ENCODE measurements at regions not wholly inside any gene's neighbourhood (a gene's known extent, or its start where the extent isn't known, plus 50 kb on each side); places are given as distances from the start of the nearest gene placed in this dataset.
A peak's percentile ranks its signal among the peaks of the same experiment; 100 is the strongest.
"Not testable (repeated sequence)": the region's sequence is repeated elsewhere in the genome, so short reads cannot be mapped to it uniquely, and the experiment has no call there.

DNA sequence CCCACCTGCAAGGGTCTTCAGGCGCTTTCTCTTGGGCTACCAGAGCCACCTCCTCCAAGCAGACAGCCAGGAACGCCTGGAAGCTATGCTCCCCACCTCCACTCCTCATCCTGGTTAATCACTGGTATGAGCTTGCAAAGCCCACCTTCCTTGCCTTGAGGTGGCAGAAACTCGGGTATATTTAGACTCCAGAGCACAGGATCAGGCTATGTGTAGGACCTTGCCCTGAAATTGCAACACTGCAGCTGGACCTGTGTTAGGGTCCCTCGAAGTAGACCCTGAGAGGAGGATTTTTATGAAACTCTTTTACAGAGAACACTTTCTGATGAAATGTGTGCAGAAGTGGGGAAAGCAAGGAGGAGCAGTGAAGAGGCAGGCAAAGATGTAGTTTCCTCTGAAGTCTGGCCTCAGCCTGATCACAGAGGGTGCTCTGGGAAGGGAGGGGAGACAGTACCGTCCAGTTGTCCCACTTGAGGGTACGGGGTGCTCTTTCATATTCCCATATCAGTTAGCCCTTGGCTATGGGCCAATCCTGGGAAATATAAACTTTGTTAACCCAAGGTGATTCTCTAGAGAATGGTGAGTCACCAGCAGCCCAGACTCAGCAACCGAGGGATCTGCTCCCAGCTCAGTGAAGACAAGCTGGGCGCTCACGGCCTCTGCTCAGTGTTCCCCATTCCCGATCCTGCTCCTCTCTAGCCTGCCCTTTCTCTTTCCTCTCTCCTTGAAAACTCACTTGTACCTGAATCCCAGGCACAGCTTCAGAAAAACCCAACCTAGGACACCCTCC is 157.9 kb downstream of the UQCRFS1 start:
- DNase-seq (ENCODE audit: low spot score) = no peak

DNA sequence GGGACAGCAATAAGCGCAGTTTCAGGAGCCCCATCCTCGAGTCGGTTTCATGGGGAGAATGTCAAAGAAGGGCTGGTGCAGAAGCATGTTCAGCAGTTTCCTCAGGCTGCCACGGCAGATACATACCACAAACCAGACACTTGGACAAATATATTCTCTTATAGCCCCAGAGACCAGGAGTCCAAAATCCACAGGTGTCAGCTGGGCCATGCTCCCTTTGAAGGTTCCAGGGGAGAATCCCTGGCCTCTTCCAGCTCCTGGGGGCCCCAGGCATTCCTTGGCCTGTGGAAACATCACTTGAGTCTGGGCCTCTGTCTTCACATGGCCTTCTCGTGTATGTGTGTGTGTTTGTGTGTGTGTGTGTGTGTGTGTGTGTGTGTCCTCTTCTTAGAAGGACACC is 164.1 kb downstream of the UQCRFS1 start:
- no peak for DNase-seq (ENCODE audit: low spot score)

DNA sequence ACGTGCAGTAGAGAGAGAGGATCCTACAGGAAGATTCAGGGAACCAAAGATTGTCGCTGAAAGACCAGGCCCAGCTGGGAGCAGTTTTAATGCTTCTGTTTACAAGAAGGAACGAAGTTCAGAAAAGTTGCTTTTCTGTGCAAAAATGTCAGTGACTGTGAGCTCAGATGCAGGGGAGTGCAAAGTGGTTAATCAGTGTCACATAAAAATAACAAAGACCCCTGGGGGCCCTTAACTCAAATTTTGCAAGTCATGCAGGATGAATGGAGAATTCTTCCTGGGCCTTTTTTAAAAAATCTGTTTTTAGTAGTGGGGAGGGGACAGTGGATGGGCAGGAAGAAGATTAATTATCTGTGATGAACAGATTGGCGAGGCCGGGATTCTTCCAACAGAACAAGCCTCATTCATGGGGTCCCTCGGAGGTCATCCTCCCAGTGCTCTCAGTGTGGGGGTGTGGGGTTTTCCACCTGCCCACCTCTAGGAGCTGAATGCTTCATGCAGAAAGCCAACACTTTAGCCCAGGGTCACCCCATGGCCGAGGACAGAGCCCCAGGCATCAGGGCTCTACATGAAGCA is 167.2 kb downstream of the UQCRFS1 start:
- DNase-seq (ENCODE audit: low spot score) = no peak

DNA sequence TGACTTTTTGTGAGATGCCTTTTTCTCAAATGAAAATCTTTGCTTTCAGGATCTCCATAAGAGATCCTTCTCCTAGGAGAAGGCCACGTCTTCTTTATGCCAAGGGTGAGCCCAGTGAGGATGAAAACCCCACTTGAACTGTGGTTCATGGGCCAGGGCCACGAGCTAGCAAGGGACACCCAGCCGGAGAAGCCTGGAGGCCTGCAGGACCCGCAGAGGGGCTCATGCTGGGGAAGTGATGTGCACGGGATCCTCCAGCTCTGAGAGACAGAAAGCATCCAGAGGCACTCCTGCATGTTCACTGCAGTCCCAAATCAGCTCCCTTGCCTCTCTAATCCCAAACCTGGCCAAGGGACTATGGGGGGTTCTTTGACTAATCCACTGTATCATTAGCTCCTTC is 168.9 kb downstream of the UQCRFS1 start:
- DNase-seq (ENCODE audit: low spot score) = no peak

DNA sequence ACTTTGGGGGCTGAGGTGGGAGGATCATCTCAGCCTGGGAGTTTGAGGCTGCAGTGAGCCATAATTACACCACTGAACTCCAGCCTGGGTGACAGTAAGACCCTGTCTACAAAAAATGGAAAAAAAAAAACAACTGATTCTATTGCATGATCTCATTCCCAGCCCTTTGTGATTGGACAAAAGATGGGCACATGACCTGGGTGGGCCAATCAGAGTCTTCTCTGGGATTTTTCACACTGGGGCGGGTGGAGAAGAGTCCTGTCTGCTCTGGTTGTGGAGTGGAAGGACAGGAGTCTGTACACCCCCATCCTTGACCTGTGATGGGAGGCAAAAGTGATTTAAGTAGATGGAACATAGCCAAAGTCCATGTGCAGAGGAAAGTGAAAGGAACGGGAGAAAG is 170.5 kb downstream of the UQCRFS1 start:
- no peak for DNase-seq (ENCODE audit: low spot score)

DNA sequence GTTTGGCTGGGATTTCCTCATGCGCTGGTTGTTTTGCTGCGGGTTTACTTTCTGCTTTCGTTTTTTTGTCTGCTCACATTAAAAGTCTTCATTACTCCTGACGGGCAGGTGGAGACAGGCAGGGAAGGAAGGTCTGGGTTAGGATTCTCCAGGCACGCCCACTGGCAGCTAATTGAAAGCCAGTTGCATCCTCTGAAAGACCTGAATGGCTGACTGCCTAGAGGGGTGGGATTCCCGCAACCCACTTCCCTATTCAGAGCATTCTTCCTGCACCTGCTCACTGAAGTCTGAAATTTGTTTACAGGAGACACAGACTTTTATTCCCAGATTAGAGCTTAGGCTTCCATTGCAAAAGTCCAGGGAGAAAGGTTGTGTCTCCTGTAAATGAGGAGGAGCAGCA is 172.0 kb downstream of the UQCRFS1 start:
- no peak for DNase-seq (ENCODE audit: low spot score)

DNA sequence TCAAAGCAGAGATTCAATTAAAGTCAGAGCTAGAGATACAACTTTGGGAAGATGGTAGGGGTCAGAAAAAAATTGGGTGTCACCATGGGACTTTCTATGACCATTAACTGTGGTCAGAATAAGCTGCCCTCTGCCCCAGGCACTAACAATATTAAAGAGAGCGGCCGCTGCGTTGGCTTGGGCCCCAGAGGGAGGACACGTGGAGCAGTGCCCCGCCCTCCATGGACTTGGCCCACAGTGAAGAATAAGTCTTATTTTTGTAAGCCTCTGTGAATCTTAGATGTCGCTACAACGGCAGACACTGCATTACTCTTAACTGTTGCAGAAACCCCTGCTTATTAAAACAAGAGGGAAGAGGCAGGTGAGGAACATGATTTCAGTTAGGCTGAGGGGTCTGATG is 172.7 kb downstream of the UQCRFS1 start:
- DNase-seq (ENCODE audit: low spot score) = peak; percentile 11

DNA sequence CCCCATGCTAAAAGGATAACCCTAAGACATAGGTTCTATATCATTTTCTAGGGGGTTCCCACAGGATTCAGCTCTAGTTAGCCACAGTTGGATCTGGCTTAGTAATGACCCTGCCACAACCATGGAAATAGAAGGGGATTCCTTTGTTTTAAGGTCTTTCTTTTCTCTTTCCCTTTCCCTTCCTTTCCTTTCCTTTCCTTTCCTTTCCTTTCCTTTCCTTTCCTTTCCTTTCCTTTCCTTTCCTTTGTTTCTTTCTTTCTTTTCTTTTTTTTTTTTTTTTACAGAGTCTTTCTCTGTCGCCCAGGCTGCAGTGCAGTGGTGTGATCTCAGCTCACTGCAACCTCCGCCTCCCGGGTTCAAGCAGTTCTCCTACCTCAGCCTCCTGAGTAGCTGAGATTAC is 173.9 kb downstream of the UQCRFS1 start:
- DNase-seq (ENCODE audit: low spot score) = not testable (repeated sequence)

DNA sequence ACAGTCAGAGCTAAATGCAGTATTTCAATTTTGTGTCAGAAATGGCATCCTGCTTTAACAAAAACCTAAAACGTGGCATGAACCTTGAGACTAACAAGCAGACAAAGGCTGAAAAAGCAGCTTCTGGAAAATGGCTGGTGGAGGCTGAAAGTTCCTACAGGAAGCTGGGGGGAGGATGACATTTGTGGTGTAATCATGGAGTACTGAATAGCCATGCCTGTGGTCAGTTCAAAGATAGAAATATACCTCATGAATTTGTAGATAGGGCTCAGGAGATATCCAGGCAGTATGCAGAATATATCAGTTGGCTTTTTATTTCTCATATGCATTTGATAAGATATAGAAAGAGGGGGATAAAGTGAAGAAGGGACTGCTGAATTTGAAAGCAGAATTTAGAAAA is 181.7 kb downstream of the UQCRFS1 start:
- DNase-seq (ENCODE audit: low spot score) = no peak

DNA sequence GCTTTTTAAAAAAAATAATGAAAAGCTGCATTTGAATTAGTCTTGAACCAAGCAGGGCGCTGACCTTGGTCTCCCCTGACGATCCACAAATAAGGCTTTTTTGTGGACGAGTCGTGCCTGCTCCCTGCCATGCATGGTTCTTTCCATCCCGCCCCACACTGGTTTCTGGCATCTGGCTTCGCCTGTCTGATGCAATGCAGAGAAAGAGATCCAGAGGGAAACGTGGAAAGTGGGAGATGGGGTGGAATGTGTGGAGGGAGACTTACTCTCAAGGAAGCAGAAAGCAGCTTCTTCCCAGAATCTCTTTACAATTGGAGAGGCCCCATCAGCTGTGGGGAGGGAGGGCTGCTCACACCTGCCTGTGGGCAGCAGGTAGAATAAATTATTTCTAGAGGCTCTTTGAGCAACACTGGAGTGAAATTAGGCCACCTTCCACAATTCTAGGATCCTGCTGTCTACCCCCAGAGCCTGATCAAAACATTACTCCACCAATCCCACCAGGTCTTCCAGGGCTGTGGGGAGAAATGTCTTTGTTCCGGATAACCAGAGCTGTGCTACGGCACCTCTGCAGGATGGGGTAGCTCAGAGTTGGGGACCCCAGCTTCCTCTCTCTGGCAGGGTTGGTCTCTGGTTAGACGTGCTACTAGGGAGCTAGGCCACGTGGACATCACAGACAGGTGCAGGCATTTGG is 183.5 kb downstream of the UQCRFS1 start:
- no peak for DNase-seq (ENCODE audit: low spot score)

DNA sequence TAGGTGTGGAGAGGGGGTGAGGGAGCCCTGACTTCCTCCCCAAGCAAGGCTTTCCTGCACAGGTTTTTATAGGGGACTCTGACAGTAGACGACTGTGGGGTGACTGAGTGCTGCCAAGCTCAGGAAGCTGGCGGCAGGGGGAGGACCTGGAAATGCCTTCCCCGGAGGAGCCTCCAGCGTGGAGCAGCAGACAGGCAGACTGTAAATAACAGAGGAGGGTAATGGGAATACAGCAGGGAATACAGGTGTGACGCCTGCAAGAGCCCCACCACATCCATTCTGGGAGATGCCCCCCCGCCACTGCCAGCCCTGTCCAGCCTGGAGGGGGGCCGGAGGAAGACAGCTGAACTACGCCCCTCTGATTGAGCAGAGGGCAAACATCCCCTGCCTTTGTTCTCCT is 190.4 kb downstream of the UQCRFS1 start:
- no peak for DNase-seq (ENCODE audit: low spot score)

DNA sequence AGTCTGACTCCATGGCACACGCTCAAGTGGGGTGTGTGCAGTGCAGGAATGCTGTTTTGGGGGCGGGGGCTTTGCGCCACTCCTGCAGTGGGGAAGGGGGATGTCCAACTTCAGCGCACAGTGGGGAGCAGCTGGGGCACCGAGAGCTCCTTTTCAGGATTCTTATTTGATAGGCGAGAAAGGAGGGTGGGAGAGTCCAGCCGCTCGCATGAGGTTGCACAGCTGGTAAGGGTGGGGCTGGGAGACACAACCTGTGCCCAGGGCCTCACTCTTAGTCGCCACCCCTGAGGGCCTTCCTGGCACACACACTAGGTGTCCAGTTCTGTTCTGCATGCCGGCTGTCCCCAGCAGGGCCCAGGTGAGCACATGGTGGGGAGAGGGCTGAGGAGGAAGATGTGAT is 190.8 kb downstream of the UQCRFS1 start:
- DNase-seq (ENCODE audit: low spot score) = no peak

DNA sequence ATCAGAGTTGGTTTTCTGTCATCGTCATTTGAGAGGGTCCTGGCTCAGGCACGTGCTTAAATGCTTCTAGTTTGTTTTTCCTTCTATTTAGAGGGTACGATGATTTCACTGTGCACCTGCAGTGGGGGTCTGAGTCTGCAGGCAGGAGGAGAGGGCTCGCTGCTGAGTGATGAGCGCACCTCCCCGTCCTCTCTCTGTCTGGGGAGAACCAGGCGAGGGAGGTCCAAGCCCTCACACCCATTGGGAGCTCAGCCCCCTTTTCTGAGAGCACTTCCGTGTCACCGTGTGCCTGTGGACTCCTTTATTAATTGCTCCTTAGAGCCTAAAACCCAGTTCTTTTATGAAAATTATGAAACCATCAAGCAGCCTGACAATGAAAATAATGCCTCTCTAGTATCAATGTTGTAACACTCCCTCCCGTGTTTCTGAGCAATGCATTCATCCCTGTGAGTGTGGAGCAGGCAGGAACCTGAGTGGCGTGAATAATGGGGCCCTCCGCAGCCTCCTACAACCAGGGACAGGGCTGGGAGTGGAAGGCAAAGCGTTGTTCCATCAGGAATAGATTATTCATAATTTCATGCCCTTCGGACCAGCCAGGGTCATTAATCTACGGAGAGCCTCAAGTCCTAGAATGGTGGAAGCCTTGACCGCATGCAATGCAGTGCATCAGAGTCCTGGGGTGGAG is 191.6 kb downstream of the UQCRFS1 start:
- no peak for DNase-seq (ENCODE audit: low spot score)

DNA sequence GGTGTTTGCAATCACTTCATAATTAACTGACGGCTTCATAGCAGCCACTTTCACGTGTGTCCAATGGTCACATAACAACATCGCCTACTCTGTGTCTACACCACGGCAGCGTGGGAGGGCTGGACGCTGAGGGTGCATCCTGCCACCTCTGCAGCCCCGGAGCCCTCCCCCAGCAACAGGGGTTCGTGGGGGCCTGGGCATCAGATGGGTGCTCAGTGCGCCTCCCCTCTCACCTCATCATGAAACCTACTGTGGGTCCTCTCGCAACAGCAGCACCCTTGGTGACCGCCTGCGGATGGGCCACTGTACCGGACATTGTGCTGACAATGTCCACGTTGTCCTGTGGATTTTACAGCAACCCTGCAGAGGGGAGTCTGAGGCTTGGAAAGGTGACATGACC is 193.5 kb downstream of the UQCRFS1 start:
- DNase-seq (ENCODE audit: low spot score) = no peak

DNA sequence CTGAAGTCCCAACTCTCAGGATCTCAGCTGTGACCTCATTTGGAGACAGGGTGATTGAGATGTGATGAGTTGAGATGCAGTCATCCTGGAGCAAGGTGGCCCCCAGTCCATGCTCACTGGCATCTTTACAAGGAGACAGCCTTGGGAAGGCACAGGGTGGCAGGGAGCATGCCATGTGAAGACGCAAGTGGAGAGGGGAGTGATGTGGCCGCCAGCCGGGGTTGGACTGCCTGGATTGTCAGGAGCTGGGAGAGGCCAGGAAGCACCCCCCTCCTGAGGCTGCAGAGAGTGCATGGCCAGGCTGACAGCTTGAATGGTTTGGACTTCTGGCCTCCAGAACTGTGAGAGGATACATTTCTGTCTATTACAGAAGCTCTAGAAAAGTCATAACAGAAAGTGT is 194.4 kb downstream of the UQCRFS1 start:
- DNase-seq (ENCODE audit: low spot score) = no peak

DNA sequence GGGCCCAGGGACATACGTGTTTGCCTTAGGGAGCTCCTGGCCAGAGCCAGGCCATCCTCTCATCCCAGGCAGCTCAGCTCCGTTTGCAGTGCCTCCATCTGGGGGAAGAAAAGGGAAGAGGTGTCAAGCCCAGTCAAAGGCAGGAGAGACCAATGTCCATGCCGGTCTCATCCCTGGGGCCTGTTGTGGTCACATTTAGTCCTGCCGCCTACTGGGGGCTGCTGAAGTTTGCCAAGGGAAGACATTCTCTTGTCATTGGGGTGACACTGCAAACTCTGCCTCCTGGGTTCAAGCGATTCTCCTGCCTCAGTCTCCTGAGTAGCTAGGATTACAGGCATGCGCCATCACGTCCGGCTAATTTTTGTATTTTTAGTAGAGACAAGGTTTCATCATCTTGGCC is 195.2 kb downstream of the UQCRFS1 start:
- no peak for DNase-seq (ENCODE audit: low spot score)

DNA sequence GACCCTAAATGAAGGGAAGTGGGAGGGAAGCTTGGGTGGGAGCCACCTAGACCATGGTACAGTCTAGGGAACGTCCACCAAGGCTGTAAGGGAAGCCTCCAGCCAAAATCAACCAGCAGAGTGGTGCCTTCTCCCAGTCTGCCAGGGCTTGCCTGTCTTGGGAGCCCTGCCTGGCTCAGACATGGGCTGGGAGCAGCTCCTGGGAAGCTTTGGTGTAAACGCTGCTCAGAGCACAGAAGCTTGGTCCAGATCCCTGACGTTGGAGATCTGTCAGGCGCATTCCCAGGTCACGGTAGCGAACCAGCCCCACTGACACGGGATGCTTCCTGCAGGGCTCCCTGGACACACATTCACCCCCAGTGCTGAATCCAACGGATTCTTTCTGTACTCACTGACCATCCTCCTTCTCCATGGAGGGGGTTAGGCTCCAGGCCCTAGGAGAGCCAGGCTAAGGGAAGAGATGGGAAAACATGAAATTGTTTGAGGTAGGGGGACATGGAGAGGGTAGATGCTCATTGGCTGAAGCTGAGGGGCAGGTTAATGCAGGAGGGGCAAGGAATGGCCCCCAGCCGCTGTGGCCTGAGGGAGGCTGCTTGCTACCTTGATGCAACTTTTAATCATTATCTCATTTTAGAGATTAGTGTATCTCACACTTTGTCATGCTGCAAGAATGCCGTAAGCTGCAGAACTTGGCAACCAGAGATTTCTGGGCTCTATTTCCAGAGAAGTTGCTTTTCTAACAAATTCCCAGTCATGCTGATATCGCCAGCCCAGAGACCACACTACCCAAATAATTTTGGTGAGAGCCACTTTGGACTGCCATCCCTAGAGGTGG is 195.8 kb downstream of the UQCRFS1 start:
- DNase-seq (ENCODE audit: low spot score) = no peak

DNA sequence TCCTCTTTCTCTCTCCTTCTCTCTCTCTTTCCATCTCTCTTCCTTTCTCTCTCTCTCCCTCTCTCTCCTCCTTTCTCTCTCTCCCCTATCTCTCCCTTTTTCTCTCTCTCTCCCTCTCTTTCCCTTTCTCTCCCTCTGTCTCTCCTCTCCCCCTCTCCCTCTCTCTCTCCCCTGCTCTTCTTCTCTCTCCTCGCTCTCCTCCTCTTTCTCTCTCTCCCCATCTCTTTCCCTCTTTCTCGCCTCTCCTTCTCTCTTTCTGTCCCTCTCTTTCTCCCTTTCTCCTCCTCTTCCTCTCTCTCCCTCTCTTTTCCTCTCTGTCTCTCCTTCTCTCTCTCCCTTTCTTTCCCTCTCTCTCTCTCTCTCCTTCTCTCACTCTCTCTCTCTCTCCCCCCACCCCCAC is 196.6 kb downstream of the UQCRFS1 start:
- no peak for DNase-seq (ENCODE audit: low spot score)

DNA sequence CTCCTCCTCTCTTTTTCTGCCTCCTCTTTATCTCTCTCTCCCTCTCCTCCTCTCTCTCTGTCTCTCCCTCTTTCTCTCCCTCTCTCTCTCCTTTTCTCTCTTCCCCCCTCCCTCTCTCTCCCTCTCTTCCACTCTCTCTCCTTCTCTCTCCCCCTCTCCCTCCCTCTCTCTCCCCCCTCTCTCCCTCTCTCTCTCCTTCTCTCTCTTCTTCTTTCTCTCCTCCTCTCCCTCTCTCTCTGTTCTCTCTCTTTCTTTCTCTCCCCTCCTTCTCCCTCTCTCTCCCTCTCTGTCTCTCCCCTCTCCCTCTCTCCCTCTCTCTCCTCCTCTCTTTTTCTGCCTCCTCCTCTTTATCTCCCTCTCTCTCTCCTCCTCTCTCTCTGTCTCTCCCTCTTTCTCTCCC is 197.4 kb downstream of the UQCRFS1 start:
- no peak for DNase-seq (ENCODE audit: low spot score)

DNA sequence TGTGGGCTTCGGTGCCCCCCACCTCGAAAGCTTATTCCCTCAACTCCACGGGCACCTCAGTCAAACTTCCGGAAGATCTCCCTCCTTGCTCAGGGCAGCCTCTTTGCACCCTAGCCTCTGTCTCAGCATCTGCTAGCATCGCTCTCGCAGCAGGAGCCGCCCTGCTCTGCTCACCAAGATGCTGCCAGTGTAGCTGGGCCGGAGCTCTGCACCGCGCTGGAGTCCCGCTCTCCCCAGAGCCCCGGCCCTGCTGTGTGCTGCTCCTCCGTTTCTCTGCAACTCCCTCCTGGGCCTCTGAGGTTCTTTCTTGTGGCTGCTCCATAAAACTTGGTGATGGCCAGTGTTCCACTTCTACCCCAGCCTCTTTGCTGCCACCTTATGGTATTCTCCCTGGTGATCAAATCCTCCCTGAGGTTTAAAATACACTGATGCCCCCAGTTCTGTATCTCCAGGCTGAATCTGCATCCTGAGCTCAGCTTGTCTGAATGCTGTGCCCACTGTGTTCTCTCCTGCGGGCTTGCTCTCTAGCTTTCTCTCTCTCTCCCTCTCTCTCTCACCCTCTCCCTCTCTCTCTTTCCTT is 198.0 kb downstream of the UQCRFS1 start:
- DNase-seq (ENCODE audit: low spot score) = no peak

DNA sequence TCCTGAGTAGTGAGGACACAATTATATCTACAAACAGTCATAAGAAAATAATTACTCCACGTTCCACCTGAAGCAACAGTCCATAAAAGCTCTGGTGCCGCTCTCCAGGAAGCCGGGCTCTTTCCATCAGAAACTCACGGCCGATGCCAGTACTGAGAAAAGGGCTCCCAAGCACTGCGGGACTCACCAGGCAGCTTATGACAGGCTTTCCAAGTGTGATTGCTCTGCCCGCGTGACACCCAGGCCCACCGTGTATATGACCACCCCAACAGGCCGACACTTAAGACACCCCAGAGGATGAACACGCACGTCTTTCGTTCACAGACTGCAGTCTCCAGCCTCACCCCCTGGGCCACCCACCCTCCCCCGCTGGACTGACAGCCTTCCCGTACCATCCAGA is 199.0 kb downstream of the UQCRFS1 start:
- no peak for DNase-seq (ENCODE audit: low spot score)

DNA sequence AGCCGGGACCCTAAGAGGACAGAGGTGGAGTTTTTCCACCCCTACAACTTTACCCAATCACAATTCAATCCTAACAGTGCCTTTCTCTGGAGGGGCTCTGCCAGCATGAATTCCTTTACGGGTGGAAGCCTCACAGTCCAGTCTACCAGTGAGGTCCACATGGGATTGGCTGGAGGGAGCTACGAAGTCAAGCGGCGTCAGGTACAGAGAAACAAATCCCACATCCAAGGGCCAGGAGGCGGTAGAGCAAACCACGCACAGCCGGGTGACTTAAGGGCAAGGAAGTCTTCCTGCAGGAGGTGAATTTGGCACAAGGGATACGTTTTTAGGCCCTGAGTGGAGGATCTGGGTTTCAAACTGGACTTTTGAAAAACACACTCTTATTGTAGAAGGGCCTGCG is 199.6 kb downstream of the UQCRFS1 start:
- DNase-seq (ENCODE audit: low spot score) = no peak

All from globus pallidus (tissue), 1 donor.